DOHH2 (cell line): ENCODE measurements at regions not wholly inside any gene's neighbourhood (a gene's known extent, or its start where the extent isn't known, plus 50 kb on each side); places are given as distances from the start of the nearest gene placed in this dataset.

ENCODE experiments used
- H3F3A ChIP-seq: fragments of 200-600 bp; sonication (generic), shearing (Covaris generic); 2 replicates; pipeline ENCODE4 v1.6.0; 2016; ENCODE audit warnings: antibody characterized with exemption, mild to moderate bottlenecking; ENCODE audit not compliant: control insufficient read depth, insufficient read depth
- H3K27ac ChIP-seq: fragments of 200-600 bp; sonication (generic); 2 replicates; pipeline ENCODE4 v1.5.1; 2014; ENCODE audit warnings: low read depth, mild to moderate bottlenecking, low read length, moderate library complexity
- H3K27me3 ChIP-seq: fragments of 200-600 bp; sonication (generic); 2 replicates; pipeline ENCODE4 v1.6.1; 2014; ENCODE audit warnings: mild to moderate bottlenecking, low read length, mixed read lengths; ENCODE audit not compliant: control insufficient read depth
- H3K36me3 ChIP-seq: fragments of 200-600 bp; sonication (generic); 2 replicates; pipeline ENCODE4 v1.6.1; 2014; ENCODE audit warnings: mild to moderate bottlenecking, low read length, moderate library complexity, mixed read lengths; ENCODE audit not compliant: control insufficient read depth
- H3K4me1 ChIP-seq: fragments of 200-600 bp; sonication (generic); 2 replicates; pipeline ENCODE4 v1.6.1; 2014; ENCODE audit warnings: mild to moderate bottlenecking, low read length, mixed read lengths; ENCODE audit not compliant: control insufficient read depth
- H3K4me2 ChIP-seq: fragments of 200-600 bp; sonication (generic); 2 replicates; pipeline ENCODE4 v1.6.0; 2014; ENCODE audit warnings: mild to moderate bottlenecking, low read length, moderate library complexity
- H3K4me3 ChIP-seq: fragments of 200-600 bp; sonication (generic); 2 replicates; pipeline ENCODE4 v1.5.1; 2014; ENCODE audit warnings: mild to moderate bottlenecking, low read length, mixed read lengths
- H3K79me2 ChIP-seq: fragments of 200-600 bp; sonication (generic); 2 replicates; pipeline ENCODE4 v1.6.1; 2014; ENCODE audit warnings: mild to moderate bottlenecking, low read length, mixed read lengths; ENCODE audit not compliant: control insufficient read depth
- H3K9me2 ChIP-seq: fragments of 200-600 bp; sonication (generic); replicated peaks from 2 replicates; pipeline ENCODE4 v1.6.1; 2014; ENCODE audit warnings: mild to moderate bottlenecking, low read length, mixed read lengths; ENCODE audit not compliant: control insufficient read depth
- H3K9me3 ChIP-seq: fragments of 200-600 bp; sonication (generic); 2 replicates; pipeline ENCODE4 v1.6.1; 2014; ENCODE audit warnings: antibody characterized with exemption, low read length, mixed read lengths; ENCODE audit not compliant: control insufficient read depth, insufficient read depth
- H4K20me1 ChIP-seq: fragments of 200-600 bp; sonication (generic); 2 replicates; pipeline ENCODE4 v1.6.0; 2014; ENCODE audit warnings: low read depth, mild to moderate bottlenecking, antibody characterized with exemption, low read length, moderate library complexity; ENCODE audit not compliant: control insufficient read depth, insufficient read depth
- EZH2phosphoT487 ChIP-seq: fragments of 200-600 bp; sonication (generic); IDR thresholded peaks from 2 replicates; pipeline ENCODE4 v1.6.1; 2017; ENCODE audit warnings: borderline replicate concordance, mild to moderate bottlenecking, antibody characterized with exemption, low read length, moderate library complexity, mixed read lengths
- TF ChIP-seq, protein P1 (sequence below): fragments of 200-600 bp; sonication (generic); IDR thresholded peaks from one replicate; pipeline ENCODE4 v1.5.1; 2014; ENCODE audit warnings: antibody characterized with exemption, mild to moderate bottlenecking, low read depth, low read length; ENCODE audit not compliant: poor library complexity, severe bottlenecking

DNA sequence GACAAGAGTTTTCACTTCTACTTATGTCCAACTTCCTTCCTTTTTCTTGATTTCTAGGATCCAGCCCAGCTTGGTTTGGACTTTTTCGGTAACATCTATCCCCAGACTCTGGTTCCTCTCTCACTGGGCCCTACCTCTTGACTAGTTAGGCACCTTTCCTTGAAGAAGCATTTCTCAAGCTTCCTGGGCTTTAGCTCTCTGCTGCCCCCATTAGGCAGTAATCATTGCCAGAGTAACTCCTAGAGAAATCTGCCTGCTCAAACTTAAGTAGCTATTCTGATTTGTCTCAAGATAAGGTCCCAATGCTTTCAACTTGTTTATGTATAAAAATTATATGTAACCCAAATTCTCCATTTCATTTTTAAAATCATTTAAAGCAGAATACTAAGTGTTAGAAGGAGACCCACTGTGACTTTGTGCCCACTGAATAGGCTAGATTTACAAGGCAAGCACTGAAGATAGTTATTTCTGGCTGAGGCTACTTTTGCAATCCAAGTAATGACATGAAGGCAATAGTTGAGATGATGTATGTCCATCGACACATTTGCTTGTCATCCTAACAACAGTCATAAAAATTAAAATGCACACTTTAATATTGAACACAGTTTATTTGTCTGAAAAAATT lies 275.0 kb upstream of the G2E3 start:
- H3K4me3 ChIP-seq, result no peak overlapping the region
- TF ChIP-seq, protein P1, sequence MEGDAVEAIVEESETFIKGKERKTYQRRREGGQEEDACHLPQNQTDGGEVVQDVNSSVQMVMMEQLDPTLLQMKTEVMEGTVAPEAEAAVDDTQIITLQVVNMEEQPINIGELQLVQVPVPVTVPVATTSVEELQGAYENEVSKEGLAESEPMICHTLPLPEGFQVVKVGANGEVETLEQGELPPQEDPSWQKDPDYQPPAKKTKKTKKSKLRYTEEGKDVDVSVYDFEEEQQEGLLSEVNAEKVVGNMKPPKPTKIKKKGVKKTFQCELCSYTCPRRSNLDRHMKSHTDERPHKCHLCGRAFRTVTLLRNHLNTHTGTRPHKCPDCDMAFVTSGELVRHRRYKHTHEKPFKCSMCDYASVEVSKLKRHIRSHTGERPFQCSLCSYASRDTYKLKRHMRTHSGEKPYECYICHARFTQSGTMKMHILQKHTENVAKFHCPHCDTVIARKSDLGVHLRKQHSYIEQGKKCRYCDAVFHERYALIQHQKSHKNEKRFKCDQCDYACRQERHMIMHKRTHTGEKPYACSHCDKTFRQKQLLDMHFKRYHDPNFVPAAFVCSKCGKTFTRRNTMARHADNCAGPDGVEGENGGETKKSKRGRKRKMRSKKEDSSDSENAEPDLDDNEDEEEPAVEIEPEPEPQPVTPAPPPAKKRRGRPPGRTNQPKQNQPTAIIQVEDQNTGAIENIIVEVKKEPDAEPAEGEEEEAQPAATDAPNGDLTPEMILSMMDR, result peak; percentile 85
- TF ChIP-seq EZH2phosphoT487, result no peak
- no peaks in the 10 kb centered on the region for H3K9me2 ChIP-seq
- H3K9me3 ChIP-seq, result no peaks in the 10 kb centered on the region
- no peak overlapping the region for H3K27ac ChIP-seq
- H3F3A ChIP-seq, result no peaks in the 10 kb centered on the region
- H3K27me3 ChIP-seq, result no peaks in the 10 kb centered on the region
- H3K4me2 ChIP-seq, result no peak overlapping the region
- no peaks in the 10 kb centered on the region for H4K20me1 ChIP-seq
- H3K36me3 ChIP-seq, result no peaks in the 10 kb centered on the region
- H3K79me2 ChIP-seq, result no peaks in the 10 kb centered on the region
- no peaks in the 10 kb centered on the region for H3K4me1 ChIP-seq

DNA sequence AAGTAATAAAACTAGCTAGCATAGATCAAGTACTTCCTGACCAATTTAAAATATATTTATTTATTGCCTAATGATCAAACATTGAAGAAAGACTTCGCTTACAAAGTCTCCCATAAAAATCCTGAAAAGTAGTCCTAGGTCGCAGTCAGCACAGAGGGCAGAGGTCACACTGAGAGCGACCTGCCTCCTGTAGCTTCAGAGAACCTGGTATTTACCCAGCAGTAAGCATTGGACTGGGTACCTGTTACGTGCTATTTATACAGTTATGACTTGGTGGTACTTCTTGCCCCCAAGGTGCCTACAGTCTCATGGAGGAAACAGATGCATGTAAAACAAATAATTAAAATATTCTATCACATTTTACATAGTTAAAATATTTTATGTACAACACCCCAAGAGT lies 274.1 kb upstream of the G2E3 start:
- Histone ChIP-seq H3K4me2 (no peak overlapping the region), H3K27me3 (no peaks in the 10 kb centered on the region), H3K9me2 (no peaks in the 10 kb centered on the region), H3K79me2 (no peaks in the 10 kb centered on the region), H3K27ac (no peak overlapping the region), H3K4me3 (no peak overlapping the region), H3K9me3 (no peaks in the 10 kb centered on the region), H3F3A (no peaks in the 10 kb centered on the region), H4K20me1 (no peaks in the 10 kb centered on the region), H3K4me1 (no peaks in the 10 kb centered on the region), H3K36me3 (no peaks in the 10 kb centered on the region)
- TF ChIP-seq, protein P1, result no peak
- TF ChIP-seq EZH2phosphoT487, result no peak

DNA sequence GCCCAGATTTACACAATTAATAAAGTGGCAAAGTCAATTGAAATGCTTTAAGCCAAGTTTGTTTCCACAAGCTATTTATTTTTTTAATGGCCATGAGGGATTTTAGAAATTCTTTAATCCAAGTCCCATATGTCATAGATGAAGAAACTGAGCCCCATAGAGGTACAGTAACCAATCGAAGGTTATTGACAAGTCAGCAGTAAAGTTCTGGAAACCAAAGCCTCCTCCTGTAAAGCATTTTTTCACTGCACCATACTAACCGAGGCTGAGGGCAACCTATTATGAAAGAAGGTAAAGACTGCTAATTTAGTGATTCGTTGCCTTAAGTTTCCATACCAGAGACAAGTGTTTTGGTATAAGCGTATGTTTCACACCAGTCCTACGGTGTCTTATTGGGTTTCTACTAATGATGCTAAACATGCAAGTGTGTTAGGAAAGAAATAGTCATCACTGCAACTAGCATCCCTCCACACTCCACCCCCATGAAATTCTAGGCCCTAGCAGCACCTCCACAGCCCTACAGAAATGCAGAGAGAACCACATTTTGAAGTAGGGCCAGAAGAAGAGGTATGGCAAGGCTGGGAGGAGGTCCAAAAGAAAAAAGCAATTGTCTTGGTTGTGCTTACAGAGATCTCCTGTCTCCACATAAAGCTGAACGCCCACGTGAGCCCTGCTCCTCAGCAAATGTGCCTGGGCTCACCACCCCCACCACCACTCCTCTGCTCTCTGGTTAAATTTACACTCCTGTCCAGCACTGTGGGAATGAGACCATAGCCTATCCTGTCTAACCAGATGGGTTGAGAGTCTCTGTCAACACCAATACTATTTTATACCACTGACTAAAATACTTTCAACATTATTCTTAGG lies 271.1 kb upstream of the G2E3 start:
- H3K79me2 ChIP-seq, result no peaks in the 10 kb centered on the region
- H3K9me2 ChIP-seq, result no peaks in the 10 kb centered on the region
- no peak for TF ChIP-seq EZH2phosphoT487
- TF ChIP-seq, protein P1, result no peak
- H4K20me1 ChIP-seq, result no peaks in the 10 kb centered on the region
- no peaks in the 10 kb centered on the region for H3K27me3 ChIP-seq
- no peak overlapping the region for H3K4me2 ChIP-seq
- H3K36me3 ChIP-seq, result no peaks in the 10 kb centered on the region
- no peak overlapping the region for H3K4me3 ChIP-seq
- no peaks in the 10 kb centered on the region for H3F3A ChIP-seq
- no peaks in the 10 kb centered on the region for H3K9me3 ChIP-seq
- H3K4me1 ChIP-seq, result no peaks in the 10 kb centered on the region
- no peak overlapping the region for H3K27ac ChIP-seq
